GM12878 (cell line): ENCODE measurements at regions not wholly inside any gene's neighbourhood (a gene's known extent, or its start where the extent isn't known, plus 50 kb on each side); places are given as distances from the start of the nearest gene placed in this dataset.

Source experiments
- ATAC-seq: fragments of 200-7000 bp; cut with Tn5 transposase; 3 replicates; pipeline ENCODE4 v1.9.1; 2020; ENCODE audit warnings: mild to moderate bottlenecking, moderate library complexity
- BruUV-seq: library from RNA; stranded (reverse); fragments of 400-500 nt; replicated peaks from 2 replicates; lab custom pipeline; 2021; lab: Mats Ljungman, UMichigan
- CTCF ChIA-PET: fragments of 300-600 bp; sonication (Branson Sonifier 250); formaldehyde crosslinking; extraction: SDS; loops from one replicate; lab custom pipeline; 2021; ENCODE audit warnings: inconsistent platforms; lab: Yijun Ruan, JAX
- POLR2A ChIA-PET: fragments of 350-600 bp; formaldehyde crosslinking; extraction: SDS; loops from one replicate; lab custom pipeline; 2021; ENCODE audit warnings: inconsistent platforms; lab: Charles Lee
- RAD21 ChIA-PET: fragments of 300-600 bp; sonication (Branson Sonifier 250); formaldehyde crosslinking; loops from one replicate; lab custom pipeline; 2023; ENCODE audit warnings: antibody characterized with exemption; ENCODE audit not compliant: unreplicated experiment; lab: Charles Lee
- SMC1A ChIA-PET: fragments of 300-600 bp; sonication (Branson Sonifier 250); formaldehyde crosslinking; loops from one replicate; lab custom pipeline; 2023; ENCODE audit not compliant: unreplicated experiment, uncharacterized antibody; lab: Charles Lee
- DNase-seq: peaks from one replicate; pipeline ENCODE4 v3.0.0-alpha.2; 2011; ENCODE audit warnings: low read depth, low spot score
- FAIRE-seq: peaks from 3 replicates; lab custom pipeline; 2011; peaks lifted over from hg19 to GRCh38; lab: Jason Lieb, UNC
- H2AFZ ChIP-seq: 2 replicates; pipeline ENCODE4 v1.6.0; 2011; ENCODE audit warnings: low read depth, low read length, control low read depth; ENCODE audit not compliant: control insufficient read depth
- H3K27ac ChIP-seq: 2 replicates; pipeline ENCODE4 v1.5.1; 2011; ENCODE audit warnings: control low read depth; ENCODE audit not compliant: control insufficient read depth, insufficient read depth
- H3K27me3 ChIP-seq, 2 experiments: replicated peaks in 1 of 2; 2 replicates each; pipeline versions ENCODE4 v1.6.0 to v1.6.1; 2011; ENCODE audit warnings: low read length in 1 of 2; ENCODE audit not compliant: control insufficient read depth in 2 of 2, insufficient read depth in 2 of 2
- H3K36me3 ChIP-seq, 2 experiments: 2 replicates each; pipeline ENCODE4 v1.5.1; 2011; ENCODE audit warnings: low read length in 1 of 2; ENCODE audit not compliant: control insufficient read depth in 2 of 2, insufficient read depth in 2 of 2
- H3K4me1 ChIP-seq: 2 replicates; pipeline ENCODE4 v1.6.1; 2011; ENCODE audit warnings: mild to moderate bottlenecking, low read length, moderate library complexity, mixed read lengths; ENCODE audit not compliant: control insufficient read depth, insufficient read depth
- H3K4me2 ChIP-seq: 2 replicates; pipeline ENCODE4 v1.6.0; 2011; ENCODE audit warnings: control low read depth; ENCODE audit not compliant: control insufficient read depth, insufficient read depth
- H3K4me3 ChIP-seq: fragments of 200-600 bp; sonication (generic); 2 replicates; pipeline ENCODE4 v1.5.1; 2016
- H3K79me2 ChIP-seq: 2 replicates; pipeline ENCODE4 v1.6.0; 2011; ENCODE audit warnings: low read length; ENCODE audit not compliant: control insufficient read depth, insufficient read depth
- H3K9ac ChIP-seq: 2 replicates; pipeline ENCODE4 v1.8.0; 2011; ENCODE audit warnings: low read length, control low read depth, mixed read lengths; ENCODE audit not compliant: control insufficient read depth, insufficient read depth
- H3K9me3 ChIP-seq: replicated peaks from 3 replicates; pipeline ENCODE4 v1.5.1; 2011; ENCODE audit warnings: mild to moderate bottlenecking, low read length; ENCODE audit not compliant: control insufficient read depth, insufficient read depth
- H4K20me1 ChIP-seq: 2 replicates; pipeline ENCODE4 v1.6.0; 2011; ENCODE audit not compliant: control insufficient read depth, insufficient read depth
- CBX5 ChIP-seq: sonication (generic); IDR thresholded peaks from 2 replicates; pipeline ENCODE4 v1.6.1; 2016; ENCODE audit warnings: low read depth, moderate library complexity, mild to moderate bottlenecking, inconsistent platforms
- CHD2 ChIP-seq: IDR thresholded peaks from 2 replicates; pipeline ENCODE4 v1.6.1; 2011; ENCODE audit warnings: low read depth, low read length, improper control_type of control experiment, borderline replicate concordance
- CTCF ChIP-seq, 3 experiments: IDR thresholded peaks in 2 of 3; conservative IDR thresholded peaks in 1 of 3; 2 replicates each; pipeline ENCODE4 v1.5.1; 2011; ENCODE audit warnings: low read depth in 3 of 3, low read length in 3 of 3, mild to moderate bottlenecking in 3 of 3, control low read depth in 2 of 3, moderate library complexity in 2 of 3, inconsistent platforms in 1 of 3, mixed read lengths in 1 of 3; ENCODE audit not compliant: control insufficient read depth in 2 of 3, insufficient read depth in 1 of 3; ENCODE audit errors: extremely low read depth in 1 of 3
- HDGF ChIP-seq: fragments of 450-650 bp; IDR thresholded peaks from 2 replicates; pipeline ENCODE4 v1.6.1; 2016; ENCODE audit warnings: antibody characterized with exemption
- LARP7 ChIP-seq: fragments of 450-650 bp; IDR thresholded peaks from 2 replicates; pipeline ENCODE4 v1.6.1; 2017; ENCODE audit warnings: mild to moderate bottlenecking
- RAD51 ChIP-seq: fragments of 450-650 bp; IDR thresholded peaks from 2 replicates; pipeline ENCODE4 v1.6.1; 2016; ENCODE audit warnings: moderate library complexity, mild to moderate bottlenecking, inconsistent platforms
- SREBF2 ChIP-seq: IDR thresholded peaks from 2 replicates; pipeline ENCODE4 v1.6.1; 2012; ENCODE audit warnings: mild to moderate bottlenecking, low read length
- ZNF592 ChIP-seq: fragments of 450-650 bp; IDR thresholded peaks from 2 replicates; pipeline ENCODE4 v1.6.1; 2017; ENCODE audit warnings: mild to moderate bottlenecking, moderate library complexity
- ZSCAN29 ChIP-seq: fragments of 450-650 bp; IDR thresholded peaks from 2 replicates; pipeline ENCODE4 v1.6.1; 2017; ENCODE audit warnings: mild to moderate bottlenecking, moderate library complexity
- WGBS: methylation state at CpG from one replicate; pipeline ENCODE4 v1.1.6; 2016; ENCODE audit warnings: low lambda C conversion rate; ENCODE audit not compliant: insufficient replicate concordance, insufficient coverage; ENCODE audit errors: missing lambda C conversion rate; 5-methylcytosine and 5-hydroxymethylcytosine counted together
- in situ Hi-C: fragments of 300-500 bp; cut with MboI; formaldehyde crosslinking; loops from 9 replicates; pipeline ENCODE4 v1.14.3; 2018; ENCODE audit warnings: mixed read lengths
- intact Hi-C: fragments of 100-400 bp; cut with micrococcal nuclease; formaldehyde crosslinking; loops from one replicate; pipeline ENCODE4 v1.14.2; 2022; ENCODE audit not compliant: unreplicated experiment

GRCh38 chr2:106649306-106649705, 162.1 kb downstream of the CD8B2 start:
- no peaks in the 10 kb centered on the region for H3K36me3 ChIP-seq
- TF ChIP-seq CHD2 (no peak), SREBF2 (no peak), LARP7 (no peak), CBX5 (no peak), HDGF (no peak), RAD51 (no peak), CTCF (IDR thresholded peaks at IDR 0.05 in 2 of 3, conservative IDR thresholded peaks at IDR 0.05 in 1 of 3; ENCODE audit: control insufficient read depth in 2 of 3, extremely low read depth in 1 of 3, insufficient read depth in 1 of 3, low read depth in 3 of 3, low read length in 3 of 3) (no peak), ZNF592 (no peak), ZSCAN29 (no peak)
- H4K20me1 ChIP-seq: no peaks in the 10 kb centered on the region
- ATAC-seq: no peak
- ChIA-PET SMC1A (no interaction called here), POLR2A (no interaction called here), CTCF (no interaction called here), RAD21 (no interaction called here)
- no peak for DNase-seq
- no peak overlapping the region for H2AFZ ChIP-seq
- intact Hi-C loops: no loop called here
- H3K4me2 ChIP-seq: no peak overlapping the region
- no peaks in the 10 kb centered on the region for H3K79me2 ChIP-seq
- no peaks in the 10 kb centered on the region for H3K9me3 ChIP-seq
- H3K27ac ChIP-seq: no peak overlapping the region
- no TSS peak for BruUV-seq
- no peak for FAIRE-seq
- in situ Hi-C loops: no loop called here
- H3K4me3 ChIP-seq: no peak overlapping the region
- H3K4me1 ChIP-seq: no peaks in the 10 kb centered on the region
- WGBS: 32% methylated on average over 1 of the region's 1 CpG
- no peak overlapping the region for H3K9ac ChIP-seq
- no peaks in the 10 kb centered on the region for H3K27me3 ChIP-seq
